ENCODE measurements at regions not wholly inside any gene's neighbourhood (a gene's known extent, or its start where the extent isn't known, plus 50 kb on each side); places are given as distances from the start of the nearest gene placed in this dataset.

- no peak for TF ChIP-seq CTCF (IDR thresholded peaks at IDR 0.05 in 4 of 5, conservative IDR thresholded peaks at IDR 0.05 in 1 of 5)
- TF ChIP-seq POLR2A (IDR thresholded peaks at IDR 0.05): no peak
Observed at GRCh38 chr19:28037186-28037585, 1175.8 kb downstream of the UQCRFS1 start.

Data from gastrocnemius medialis (tissue), 4 donors.